Epithelial cell of proximal tubule (primary cell): ENCODE measurements at regions not wholly inside any gene's neighbourhood (a gene's known extent, or its start where the extent isn't known, plus 50 kb on each side); places are given as distances from the start of the nearest gene placed in this dataset.

Experiments
- DNase-seq: peaks from one replicate; pipeline ENCODE4 v3.0.0-alpha.2; 2011; ENCODE audit warnings: low read depth
- H3K4me3 ChIP-seq: 2 replicates; pipeline ENCODE4 v1.5.1; 2011; ENCODE audit warnings: low read depth, mild to moderate bottlenecking, low read length
- TF ChIP-seq, protein P1 (sequence below): conservative IDR thresholded peaks from 2 replicates; pipeline ENCODE4 v1.5.1; 2012; ENCODE audit warnings: low read depth, mild to moderate bottlenecking, low read length

DNA sequence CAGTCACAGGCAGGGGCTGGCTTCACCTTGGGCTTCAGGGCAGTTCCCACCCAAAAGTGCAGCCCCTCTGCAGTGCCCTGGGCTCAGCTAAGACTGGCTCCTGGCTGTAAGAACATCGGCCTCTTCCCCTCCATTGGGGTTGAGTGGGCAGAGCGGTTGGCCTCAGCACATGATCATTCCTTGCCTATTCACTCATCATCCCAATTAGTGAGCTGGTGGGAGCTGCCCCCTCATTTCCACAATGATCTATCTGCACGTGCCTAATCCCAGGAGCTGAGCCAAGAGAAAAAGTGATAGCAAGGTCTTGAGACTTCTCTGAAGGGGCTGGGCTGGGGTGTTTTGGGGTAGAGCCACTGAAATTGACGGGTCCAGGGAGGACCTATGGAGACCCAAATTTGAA, 133.6 kb downstream of the SYF2 start:
- TF ChIP-seq, protein P1, sequence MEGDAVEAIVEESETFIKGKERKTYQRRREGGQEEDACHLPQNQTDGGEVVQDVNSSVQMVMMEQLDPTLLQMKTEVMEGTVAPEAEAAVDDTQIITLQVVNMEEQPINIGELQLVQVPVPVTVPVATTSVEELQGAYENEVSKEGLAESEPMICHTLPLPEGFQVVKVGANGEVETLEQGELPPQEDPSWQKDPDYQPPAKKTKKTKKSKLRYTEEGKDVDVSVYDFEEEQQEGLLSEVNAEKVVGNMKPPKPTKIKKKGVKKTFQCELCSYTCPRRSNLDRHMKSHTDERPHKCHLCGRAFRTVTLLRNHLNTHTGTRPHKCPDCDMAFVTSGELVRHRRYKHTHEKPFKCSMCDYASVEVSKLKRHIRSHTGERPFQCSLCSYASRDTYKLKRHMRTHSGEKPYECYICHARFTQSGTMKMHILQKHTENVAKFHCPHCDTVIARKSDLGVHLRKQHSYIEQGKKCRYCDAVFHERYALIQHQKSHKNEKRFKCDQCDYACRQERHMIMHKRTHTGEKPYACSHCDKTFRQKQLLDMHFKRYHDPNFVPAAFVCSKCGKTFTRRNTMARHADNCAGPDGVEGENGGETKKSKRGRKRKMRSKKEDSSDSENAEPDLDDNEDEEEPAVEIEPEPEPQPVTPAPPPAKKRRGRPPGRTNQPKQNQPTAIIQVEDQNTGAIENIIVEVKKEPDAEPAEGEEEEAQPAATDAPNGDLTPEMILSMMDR, result no peak
- no peak for DNase-seq
- H3K4me3 ChIP-seq, result no peak overlapping the region

DNA sequence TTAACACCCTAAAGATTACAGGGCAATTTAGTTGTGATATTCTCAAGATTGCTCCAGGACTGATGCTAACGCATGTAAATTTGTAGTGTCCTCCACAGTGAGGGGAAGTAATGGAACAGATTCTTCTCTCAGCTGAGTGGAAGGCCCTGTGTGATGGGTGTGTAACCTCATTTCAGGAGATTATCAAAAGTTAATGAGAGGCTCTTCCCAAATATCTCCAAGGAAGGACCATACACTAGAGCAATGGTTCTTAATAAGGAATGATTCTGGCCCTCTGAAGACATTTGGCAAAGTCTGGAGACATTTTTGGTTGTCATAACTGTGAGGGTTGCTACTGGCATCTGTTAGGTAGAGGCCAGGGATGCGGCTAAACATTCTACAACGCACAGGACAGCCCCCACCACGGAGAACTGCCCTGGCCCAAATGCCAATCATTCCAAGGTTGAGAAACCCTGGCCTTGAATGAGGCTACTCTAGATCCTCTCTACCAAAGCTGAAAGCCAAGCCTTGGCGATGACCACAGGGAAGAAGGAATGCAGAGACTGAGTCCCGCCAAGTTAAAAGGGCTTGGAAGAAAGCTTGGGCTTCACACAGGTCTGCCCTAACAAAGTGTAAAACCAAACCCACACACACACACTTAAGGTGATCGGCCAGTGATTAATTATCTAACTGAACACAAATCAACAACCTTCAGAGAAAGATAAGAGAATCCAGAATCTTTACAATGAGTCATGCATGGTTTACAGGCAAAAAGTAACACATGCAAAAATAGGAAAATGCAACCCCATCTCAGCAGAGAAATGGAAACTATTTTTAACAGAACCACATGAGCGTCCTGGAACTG, 135.8 kb downstream of the SYF2 start:
- no peak for DNase-seq
- no peak overlapping the region for H3K4me3 ChIP-seq
- TF ChIP-seq, protein P1, result no peak

DNA sequence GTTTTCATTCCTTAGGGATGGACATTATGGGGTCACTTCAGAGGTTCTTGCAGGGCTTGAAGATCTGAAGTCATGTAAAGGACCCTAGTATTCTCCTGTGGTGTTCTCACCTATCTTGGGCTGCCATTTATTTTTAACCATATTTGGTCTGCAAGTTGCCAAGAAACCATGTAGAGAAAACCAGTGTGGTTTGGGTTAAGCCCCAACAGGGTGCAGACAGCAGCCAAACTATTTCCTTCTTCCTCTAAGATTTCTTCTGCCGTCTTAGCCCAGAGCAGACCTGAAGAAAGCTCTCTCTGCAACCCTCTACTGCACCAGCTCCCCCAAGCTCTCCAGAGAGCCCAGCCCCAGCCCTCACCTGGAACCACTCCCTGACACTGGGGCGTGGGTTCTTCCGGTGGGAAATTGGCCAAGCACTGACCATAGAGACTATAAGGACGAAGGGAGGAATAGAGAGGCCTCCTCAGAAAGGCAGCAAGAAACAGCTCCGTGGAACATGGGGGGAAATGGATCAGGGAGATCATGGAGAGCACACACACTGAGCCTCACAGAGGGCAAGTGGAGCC, 136.6 kb downstream of the SYF2 start:
- H3K4me3 ChIP-seq, result no peak overlapping the region

DNA sequence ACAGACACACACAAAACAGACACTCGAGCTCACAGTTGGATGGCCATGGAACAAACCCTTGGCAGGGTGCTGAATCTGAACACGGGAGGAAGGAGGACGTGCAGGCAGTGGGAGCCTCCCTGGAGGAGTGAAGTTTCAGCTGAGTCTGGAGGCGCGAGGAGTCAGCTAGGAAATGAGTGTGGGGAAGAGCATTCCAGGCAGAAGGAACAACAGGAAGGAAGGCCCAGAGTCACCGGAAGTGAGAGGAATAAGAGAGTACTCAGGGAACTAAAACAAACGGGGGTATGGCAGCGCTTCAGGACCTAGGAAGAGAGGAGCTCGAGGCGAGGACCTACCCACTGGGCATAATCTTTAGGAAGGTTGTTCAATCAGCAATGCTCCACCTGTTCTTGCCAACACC, 137.3 kb downstream of the SYF2 start:
- no peak for DNase-seq
- no peak overlapping the region for H3K4me3 ChIP-seq
- TF ChIP-seq, protein P1, result no peak

More for the DNA sequence above, 136.6 kb downstream of the SYF2 start:
- no peak for DNase-seq
- TF ChIP-seq, protein P1, result no peak

DNA sequence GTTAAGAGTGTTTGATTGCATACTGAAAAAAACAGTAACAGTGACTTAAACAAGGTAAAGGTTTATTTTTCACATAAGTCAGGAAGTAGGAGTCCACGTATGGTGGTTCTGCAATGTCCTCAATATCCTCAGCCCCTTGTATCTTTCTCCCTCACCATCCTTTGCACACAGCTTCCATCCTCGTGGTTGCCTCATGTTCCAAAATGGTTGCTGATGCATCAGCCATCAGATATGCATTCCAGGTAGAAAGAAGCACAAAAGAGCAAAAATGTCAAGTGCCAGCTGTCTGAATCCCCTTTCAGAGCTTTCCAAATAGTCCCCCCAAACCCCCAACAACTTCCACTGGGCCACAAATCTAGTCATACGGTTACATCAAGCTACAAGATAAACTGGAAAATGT, 138.1 kb downstream of the SYF2 start:
- TF ChIP-seq, protein P1, result no peak
- H3K4me3 ChIP-seq, result no peak overlapping the region
- no peak for DNase-seq

DNA sequence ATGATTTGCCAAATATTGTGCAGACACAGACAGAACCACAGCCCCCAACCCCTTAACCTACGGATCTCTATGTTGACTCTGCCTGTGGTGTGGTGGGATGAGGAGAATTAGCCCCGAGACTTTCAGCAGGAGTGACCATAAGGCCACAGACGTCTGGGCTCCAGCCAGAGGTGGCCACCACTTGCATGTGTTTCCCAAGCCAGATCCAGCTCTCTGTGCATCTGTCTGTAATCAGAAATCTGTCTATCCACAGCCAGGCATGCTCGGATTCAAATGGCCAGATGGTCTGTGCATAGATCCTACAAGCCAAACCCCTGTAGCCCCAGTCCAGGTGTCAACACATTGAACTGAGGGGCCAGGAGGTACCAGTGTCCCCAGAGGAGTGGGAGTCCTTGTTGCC, 140.6 kb downstream of the SYF2 start:
- TF ChIP-seq, protein P1, result no peak
- DNase-seq, result no peak
- no peak overlapping the region for H3K4me3 ChIP-seq
